ENCODE measurements at regions not wholly inside any gene's neighbourhood (a gene's known extent, or its start where the extent isn't known, plus 50 kb on each side); places are given as distances from the start of the nearest gene placed in this dataset.

GRCh38 chr3:25153136-25153535, 274.9 kb upstream of the RARB start:
- no peaks in the 10 kb centered on the region for H3F3A ChIP-seq (replicated peaks; ENCODE audit: low read depth)
- no peak overlapping the region for H3K27ac ChIP-seq (ENCODE audit: low read depth)
- H2AFZ ChIP-seq = no peak overlapping the region
- no peaks in the 10 kb centered on the region for H4K20me1 ChIP-seq (replicated peaks; ENCODE audit: insufficient read depth)
- Mint-ChIP-seq H3K27ac (0 out of 2 replicates have a peak overlapping the region, but pooled peaks have one; percentile 50), H3K36me3 (ENCODE audit: low read depth) (no peaks in the 10 kb centered on the region; the same call in 2 of the 3 replicates), H3K4me1 (peaks cover 61% of the 10 kb centered on the region), H3K4me3 (no peak overlapping the region), H3K9me3 (no peaks in the 10 kb centered on the region), H3K27me3 (ENCODE audit: insufficient read depth, low read depth, poor library complexity) (peaks cover 3% of the 10 kb centered on the region)
- TF ChIP-seq ZNF331 (CRISPR knock-in tag; IDR thresholded peaks at IDR 0.05; ENCODE audit: low read depth) (no peak), NANOG (IDR thresholded peaks at IDR 0.05; ENCODE audit: borderline replicate concordance) (no peak), EZH2 (IDR thresholded peaks at IDR 0.05; ENCODE audit: low read depth, unreplicated experiment) (no peak), STAT1 (IDR thresholded peaks at IDR 0.05; ENCODE audit: unreplicated experiment) (no peak), CTCF (conservative IDR thresholded peaks at IDR 0.05; ENCODE audit: low read depth in 2 of 2) (no peak), POLR2AphosphoS5 (IDR thresholded peaks at IDR 0.05; ENCODE audit: low read depth) (no peak), JUNB (IDR thresholded peaks at IDR 0.05; ENCODE audit: unreplicated experiment) (no peak), EZH2phosphoT487 (IDR thresholded peaks at IDR 0.05; ENCODE audit: unreplicated experiment) (no peak), ETS1 (IDR thresholded peaks at IDR 0.05) (no peak), CREB1 (CRISPR knock-in tag; IDR thresholded peaks at IDR 0.05; ENCODE audit: low read depth) (no peak)
- peaks cover 44% of the 10 kb centered on the region for H3K4me1 ChIP-seq (ENCODE audit: insufficient read depth)
- H3K4me2 ChIP-seq = no peak overlapping the region
- no peak overlapping the region for H3K4me3 ChIP-seq
- DNase-seq (ENCODE audit: low spot score) (no peak), ATAC-seq (no peak)
- H3K36me3 ChIP-seq (ENCODE audit: insufficient read depth) = no peaks in the 10 kb centered on the region
- no peaks in the 10 kb centered on the region for H3K79me2 ChIP-seq (replicated peaks; ENCODE audit: insufficient read depth)
- no peaks in the 10 kb centered on the region for H3K27me3 ChIP-seq (ENCODE audit: insufficient read depth)
- peaks cover 10% of the 10 kb centered on the region for H3K9me2 ChIP-seq (ENCODE audit: insufficient read depth)

GRCh38 chr3:25153561-25153960, 274.5 kb upstream of the RARB start:
- H3K27me3 ChIP-seq (ENCODE audit: insufficient read depth) = no peaks in the 10 kb centered on the region
- Mint-ChIP-seq H3K4me1 (peaks cover 65% of the 10 kb centered on the region), H3K4me3 (no peak overlapping the region), H3K27me3 (ENCODE audit: insufficient read depth, low read depth, poor library complexity) (peaks cover 3% of the 10 kb centered on the region), H3K27ac (peak overlapping the region; percentile 38; the same call in 1 of the 2 replicates), H3K36me3 (ENCODE audit: low read depth) (no peaks in the 10 kb centered on the region; the same call in 2 of the 3 replicates), H3K9me3 (no peaks in the 10 kb centered on the region)
- DNase-seq (ENCODE audit: low spot score) (no peak), ATAC-seq (no peak)
- no peak overlapping the region for H3K27ac ChIP-seq (ENCODE audit: low read depth)
- H3K4me3 ChIP-seq = no peak overlapping the region
- no peaks in the 10 kb centered on the region for H3F3A ChIP-seq (replicated peaks; ENCODE audit: low read depth)
- H3K9me2 ChIP-seq (ENCODE audit: insufficient read depth) = peaks cover 10% of the 10 kb centered on the region
- H2AFZ ChIP-seq = no peak overlapping the region
- no peak overlapping the region for H3K4me2 ChIP-seq
- no peaks in the 10 kb centered on the region for H3K36me3 ChIP-seq (ENCODE audit: insufficient read depth)
- peaks cover 46% of the 10 kb centered on the region for H3K4me1 ChIP-seq (ENCODE audit: insufficient read depth)
- no peaks in the 10 kb centered on the region for H4K20me1 ChIP-seq (replicated peaks; ENCODE audit: insufficient read depth)
- no peaks in the 10 kb centered on the region for H3K79me2 ChIP-seq (replicated peaks; ENCODE audit: insufficient read depth)
- TF ChIP-seq JUNB (IDR thresholded peaks at IDR 0.05; ENCODE audit: unreplicated experiment) (no peak), REST (IDR thresholded peaks at IDR 0.05; ENCODE audit: unreplicated experiment) (no peak), CTCF (conservative IDR thresholded peaks at IDR 0.05; ENCODE audit: low read depth in 2 of 2) (no peak)
